ENCODE measurements at regions not wholly inside any gene's neighbourhood (a gene's known extent, or its start where the extent isn't known, plus 50 kb on each side); places are given as distances from the start of the nearest gene placed in this dataset.
"Not testable (repeated sequence)": the region's sequence is repeated elsewhere in the genome, so short reads cannot be mapped to it uniquely, and the experiment has no call there.

- DNase-seq (ENCODE audit: low read depth), result no peak
Measured at GRCh38 chr2:167843657-167844056, 403.7 kb downstream of the STK39 start.

GRCh38 chr2:167843217-167843616 lies 404.2 kb downstream of the STK39 start:
- no peak for DNase-seq (ENCODE audit: low read depth)

DNA sequence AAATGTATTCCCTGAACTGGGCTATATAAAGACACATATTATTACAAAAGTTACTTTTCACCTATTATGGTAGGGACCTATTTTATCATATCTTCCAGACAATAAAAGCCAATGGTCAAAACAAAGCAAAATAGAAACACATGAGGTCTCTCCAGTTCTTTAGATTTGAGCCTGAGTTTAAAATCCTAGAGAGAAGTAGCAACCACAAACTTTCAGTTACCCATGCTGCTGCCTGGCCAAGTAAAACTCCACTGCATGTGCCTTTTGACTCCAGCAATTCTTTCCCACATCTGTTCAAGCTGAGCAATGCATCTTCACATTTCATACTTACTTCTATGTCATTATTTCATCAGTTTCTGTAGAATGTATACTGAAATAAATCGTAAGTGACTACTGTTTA lies 405.3 kb downstream of the STK39 start:
- DNase-seq (ENCODE audit: low read depth), result no peak

DNA sequence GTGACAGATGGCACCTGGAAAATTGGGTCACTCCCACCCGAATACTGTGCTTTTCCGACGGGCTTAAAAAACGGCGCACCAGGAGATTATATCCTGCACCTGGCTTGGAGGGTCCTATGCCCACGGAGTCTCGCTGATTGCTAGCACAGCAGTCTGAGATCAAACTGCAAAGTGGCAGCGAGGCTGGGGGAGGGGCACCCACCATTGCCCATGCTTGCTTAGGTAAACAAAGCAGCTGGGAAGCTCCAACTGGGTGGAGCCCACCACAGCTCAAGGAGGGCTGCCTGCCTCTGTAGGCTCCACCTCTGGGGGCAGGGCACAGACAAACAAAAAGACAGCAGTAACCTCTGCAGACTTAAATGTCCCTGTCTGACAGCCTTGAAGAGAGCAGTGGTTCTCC lies 412.1 kb downstream of the STK39 start:
- DNase-seq (ENCODE audit: low read depth), result not testable (repeated sequence)

DNA sequence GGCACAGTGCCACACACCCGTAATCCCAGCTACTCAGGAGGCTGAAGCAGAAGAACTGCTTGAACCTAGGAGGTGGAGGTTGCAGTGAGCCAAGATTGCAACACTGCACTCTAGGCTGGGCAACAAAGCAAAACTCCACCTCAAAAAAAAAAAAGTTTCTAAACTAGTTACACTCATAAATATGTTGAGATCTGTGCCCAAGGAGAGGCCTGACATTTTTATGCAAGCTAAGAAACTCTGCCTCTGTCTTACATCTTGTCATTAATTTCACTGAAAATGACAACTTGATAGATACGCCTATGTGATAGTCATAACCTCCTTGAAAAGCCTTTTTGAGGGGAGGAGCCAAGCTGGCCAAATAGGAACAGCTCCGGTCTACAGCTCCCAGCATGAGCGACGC lies 412.7 kb downstream of the STK39 start:
- no peak for DNase-seq (ENCODE audit: low read depth)

DNA sequence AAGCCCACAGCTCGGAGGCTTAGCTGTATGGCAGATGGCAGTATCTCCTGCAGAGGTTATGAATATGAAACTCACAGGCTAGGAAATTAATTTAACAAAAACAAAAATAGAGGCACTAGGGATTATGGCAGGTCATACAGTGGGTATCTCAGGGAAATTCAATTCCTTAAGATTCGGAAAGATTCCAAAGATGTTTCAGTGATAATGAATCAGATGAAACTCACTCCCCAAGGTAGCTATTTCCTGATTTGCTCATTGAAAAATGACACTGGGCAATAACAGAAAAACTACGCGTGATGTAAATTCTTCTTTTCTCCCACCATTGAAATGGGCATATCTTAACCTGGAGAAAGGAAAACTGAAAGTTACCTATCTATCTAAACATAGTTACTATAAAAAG lies 414.1 kb downstream of the STK39 start:
- DNase-seq (ENCODE audit: low read depth), result no peak

- DNase-seq (ENCODE audit: low read depth), result no peak
Measured at GRCh38 chr2:167832868-167833287, 414.5 kb downstream of the STK39 start.

DNA sequence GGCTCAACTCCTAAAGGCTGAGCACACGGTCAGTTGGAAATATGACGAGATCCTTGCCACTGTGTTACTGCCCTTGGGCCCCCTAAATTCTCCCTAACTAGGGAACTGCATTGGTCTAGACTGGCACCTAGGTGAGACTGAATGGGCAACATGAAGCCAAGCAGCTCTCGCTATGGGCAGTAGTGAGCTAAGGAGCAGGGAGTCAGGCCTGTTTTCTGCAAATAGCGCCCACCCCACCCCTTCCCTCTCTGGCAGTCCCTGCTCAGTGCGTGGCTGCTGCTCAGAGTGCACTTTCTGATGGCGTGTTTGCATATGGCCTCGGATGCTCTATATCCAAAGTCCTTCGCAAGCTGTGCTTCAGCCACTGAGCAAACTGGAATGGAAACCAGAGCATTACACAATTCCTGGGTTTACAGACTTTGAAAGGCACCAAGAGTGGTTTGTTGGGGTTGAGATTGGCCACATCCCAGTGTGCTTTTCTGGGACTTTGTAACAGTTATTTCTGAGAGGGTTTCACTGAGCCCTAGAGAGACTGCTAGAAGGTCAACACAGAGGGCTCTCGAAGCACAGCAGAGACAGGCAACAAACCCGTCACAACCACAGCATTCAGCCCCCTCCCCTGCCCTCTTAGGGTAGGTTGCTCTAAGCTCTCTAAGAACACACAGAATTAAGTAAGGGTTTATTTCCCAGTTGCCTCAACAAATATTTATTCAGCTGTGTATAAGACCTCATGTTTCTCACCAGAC lies 419.9 kb downstream of the STK39 start:
- DNase-seq (ENCODE audit: low read depth), result no peak

DNA sequence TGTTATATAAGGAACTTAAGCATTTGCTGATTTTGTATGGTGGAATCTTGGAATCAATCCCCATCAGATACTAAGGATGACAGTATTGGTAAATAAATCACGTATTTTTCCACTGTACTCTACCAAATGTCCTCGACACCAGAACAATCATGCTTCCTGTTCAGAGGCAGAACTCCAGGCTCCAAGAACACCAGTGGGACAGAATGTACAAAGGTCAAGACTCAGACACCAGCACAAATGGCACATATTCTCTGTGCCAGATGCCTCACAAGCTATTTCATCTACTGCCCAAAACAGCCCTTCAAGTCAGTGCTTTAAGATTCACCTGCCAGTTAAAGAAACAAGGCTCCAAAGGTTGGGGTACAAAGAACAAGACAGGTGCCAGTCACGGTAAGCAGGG lies 420.5 kb downstream of the STK39 start:
- DNase-seq (ENCODE audit: low read depth), result no peak

- peak; percentile 1 for DNase-seq (ENCODE audit: low read depth)
Measured at GRCh38 chr2:167825664-167826063, 421.7 kb downstream of the STK39 start.

- no peak for DNase-seq (ENCODE audit: low read depth)
Measured at GRCh38 chr2:167822690-167823465, 424.5 kb downstream of the STK39 start.

- no peak for DNase-seq (ENCODE audit: low read depth)
Measured at GRCh38 chr2:167820488-167820887, 426.9 kb downstream of the STK39 start.

- DNase-seq (ENCODE audit: low read depth), result no peak
Measured at GRCh38 chr2:167818521-167818920, 428.9 kb downstream of the STK39 start.

- no peak for DNase-seq (ENCODE audit: low read depth)
Measured at GRCh38 chr2:167817908-167818307, 429.5 kb downstream of the STK39 start.

GRCh38 chr2:167817422-167817821 lies 430.0 kb downstream of the STK39 start:
- no peak for DNase-seq (ENCODE audit: low read depth)

GRCh38 chr2:167816874-167817290 lies 430.5 kb downstream of the STK39 start:
- DNase-seq (ENCODE audit: low read depth), result no peak

DNA sequence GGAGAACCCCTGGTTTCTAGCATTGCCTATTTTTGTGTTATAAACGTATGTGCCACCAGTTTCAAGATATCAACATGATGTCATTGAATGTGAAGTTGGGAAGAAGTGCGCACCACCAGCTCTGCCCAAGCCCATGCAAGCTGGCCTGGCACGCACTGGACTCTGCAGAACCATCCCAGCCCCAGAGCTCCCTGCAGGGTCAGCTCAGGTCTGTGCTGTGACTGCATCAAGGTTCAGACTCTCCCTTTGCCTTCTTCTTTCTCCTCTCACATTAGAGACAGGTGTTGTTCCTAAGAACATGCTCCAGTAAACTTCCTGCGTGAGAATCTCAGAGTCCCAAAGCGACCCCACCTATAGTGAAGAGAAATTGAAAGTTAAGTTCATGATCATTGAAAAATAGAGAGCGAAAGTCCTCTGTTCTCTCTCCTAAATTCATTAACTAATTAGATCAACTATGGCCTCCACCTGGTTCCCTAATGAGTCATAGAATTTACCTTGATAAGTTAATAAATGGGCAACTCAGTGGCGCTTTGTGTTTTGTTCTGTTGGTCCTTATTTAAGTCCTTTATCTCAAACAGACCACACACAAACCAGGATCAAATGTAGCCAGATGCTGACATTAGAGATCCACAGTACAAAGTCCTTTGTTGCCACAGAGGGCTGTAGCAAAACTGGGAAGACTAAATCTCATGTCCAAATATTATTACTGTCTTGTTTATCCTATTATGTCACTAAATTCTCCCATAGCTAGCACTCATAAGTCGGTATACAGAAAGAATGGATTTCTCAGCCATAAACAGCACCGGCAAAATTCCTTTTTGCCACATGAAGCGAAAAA lies 432.3 kb downstream of the STK39 start:
- no peak for DNase-seq (ENCODE audit: low read depth)

GRCh38 chr2:167814482-167814880 lies 432.9 kb downstream of the STK39 start:
- not testable (repeated sequence) for DNase-seq (ENCODE audit: low read depth)

DNA sequence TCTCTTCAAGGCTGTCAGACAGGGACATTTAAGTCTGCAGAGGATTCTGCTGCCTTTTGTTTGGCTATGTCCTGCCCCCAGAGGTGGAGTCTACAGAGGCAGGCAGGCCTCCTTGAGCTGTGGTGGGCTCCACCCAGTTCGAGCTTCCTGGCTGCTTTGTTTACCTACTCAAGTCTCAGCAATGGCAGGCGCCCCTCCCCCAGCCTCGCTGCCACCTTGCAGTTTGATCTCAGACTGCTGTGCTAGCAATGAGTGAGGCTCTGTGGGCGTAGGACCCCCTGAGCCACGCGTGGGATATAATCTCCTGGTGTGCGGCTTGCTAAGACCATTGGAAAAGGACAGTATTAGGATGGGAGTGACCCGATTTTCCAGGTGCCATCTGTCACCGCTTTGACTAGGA lies 437.6 kb downstream of the STK39 start:
- not testable (repeated sequence) for DNase-seq (ENCODE audit: low read depth)

- no peak for DNase-seq (ENCODE audit: low read depth)
Measured at GRCh38 chr2:167803449-167803988, 443.9 kb downstream of the STK39 start.

- no peak for DNase-seq (ENCODE audit: low read depth)
Measured at GRCh38 chr2:167794554-167795255, 452.7 kb downstream of the STK39 start.

Measured in M059J (cell line).